Spleen (tissue), 11 donors: ENCODE measurements at regions not wholly inside any gene's neighbourhood (a gene's known extent, or its start where the extent isn't known, plus 50 kb on each side); places are given as distances from the start of the nearest gene placed in this dataset.

Experiments
- DNase-seq: peaks from one replicate; pipeline ENCODE4 v3.0.0-alpha.2; 2020
- H3K27ac ChIP-seq, 8 donors: fragments of 200-600 bp; sonication (generic) in 7 of 8; 1 replicate in 4 of 8; 2 replicates in 4 of 8; pipeline versions ENCODE4 v1.5.0 to v1.8.0; 2016 to 2021; ENCODE audit warnings: inconsistent platforms in 4 of 8, mild to moderate bottlenecking in 4 of 8, moderate library complexity in 1 of 8
- H3K27me3 ChIP-seq, 7 donors: fragments of 200-600 bp; sonication (generic) in 6 of 7; replicated peaks in 1 of 7; 1 replicate in 4 of 7; 2 replicates in 3 of 7; pipeline versions ENCODE4 v1.5.0 to v1.8.0; 2016 to 2021; ENCODE audit warnings: inconsistent platforms in 3 of 7, mild to moderate bottlenecking in 1 of 7
- H3K36me3 ChIP-seq, 6 donors: fragments of 200-600 bp; sonication (generic) in 5 of 6; 1 replicate in 4 of 6; 2 replicates in 2 of 6; pipeline versions ENCODE4 v1.5.0 to v1.8.0; 2016 to 2021; ENCODE audit warnings: inconsistent platforms in 2 of 6
- H3K4me1 ChIP-seq, 6 donors: fragments of 200-600 bp; sonication (generic) in 5 of 6; 1 replicate in 3 of 6; 2 replicates in 3 of 6; pipeline versions ENCODE4 v1.5.0 to v1.8.0; 2016 to 2021; ENCODE audit warnings: inconsistent platforms in 3 of 6
- H3K4me3 ChIP-seq, 8 donors: fragments of 200-600 bp; sonication (generic) in 7 of 8; 1 replicate in 4 of 8; 2 replicates in 4 of 8; pipeline versions ENCODE4 v1.5.0 to v1.8.0; 2016 to 2021; ENCODE audit warnings: inconsistent platforms in 4 of 8, mild to moderate bottlenecking in 4 of 8, moderate library complexity in 2 of 8
- H3K9me3 ChIP-seq, 8 donors: fragments of 200-600 bp; sonication (generic) in 7 of 8; 1 replicate in 4 of 8; 2 replicates in 4 of 8; pipeline versions ENCODE4 v1.5.0 to v1.8.0; 2016 to 2021; ENCODE audit warnings: inconsistent platforms in 4 of 8
- CTCF ChIP-seq, 11 experiments: fragments of 200-600 bp in 7 of 11; fragments of 450-650 bp in 4 of 11; sonication (generic) in 4 of 11; IDR thresholded peaks in 8 of 11; conservative IDR thresholded peaks in 3 of 11; 1 replicate in 7 of 11; 2 replicates in 4 of 11; pipeline versions ENCODE4 v1.4.0 to v1.8.0; 2016 to 2021; ENCODE audit warnings: antibody characterized with exemption in 11 of 11, inconsistent platforms in 4 of 11, mild to moderate bottlenecking in 1 of 11
- POLR2A ChIP-seq, 3 donors: fragments of 450-650 bp; IDR thresholded peaks; one replicate each; pipeline ENCODE4 v1.5.1; 2017; ENCODE audit warnings: antibody characterized with exemption in 3 of 3, mild to moderate bottlenecking in 1 of 3
- POLR2AphosphoS5 ChIP-seq, 3 donors: sonication (generic); formaldehyde crosslinking; IDR thresholded peaks; one replicate each; pipeline ENCODE4 v1.5.1; 2017; ENCODE audit warnings: antibody characterized with exemption in 3 of 3
- WGBS, 5 donors: extraction: QIAGEN DNeasy Blood & Tissue Kit in 3 of 5; methylation state at CpG; one replicate each; pipeline versions ENCODE4 v1.1.5 to v1.1.7; 2013 to 2018; 5-methylcytosine and 5-hydroxymethylcytosine counted together
- intact Hi-C: fragments of 100-400 bp; cut with DNase I; formaldehyde crosslinking; loops from one replicate; pipeline ENCODE4 v1.15.0; 2023; ENCODE audit warnings: low total_unique reads
- small RNA-seq, 4 donors: library from RNA; depleted of rRNA; stranded (forward); fragments of <200 nt; gene quantifications; one replicate each; pipeline ENCODE3, GENCODE V24; 2016
- donor health status: healthy with polysubstance abuse.
- donor health status: DM: no; HTN: no; CAD: no; lungs with moderate emphysema.
- donor health status: DM: no; HTN: no; CAD: no.
- donor health status: Bipolar disorder and iron deficiency.
- donor health status: healthy.
- donor health status: DM: no; HTN: no; CAD: no.
- donor health status: DM: yes; HTN: yes; CAD: no.

DNA sequence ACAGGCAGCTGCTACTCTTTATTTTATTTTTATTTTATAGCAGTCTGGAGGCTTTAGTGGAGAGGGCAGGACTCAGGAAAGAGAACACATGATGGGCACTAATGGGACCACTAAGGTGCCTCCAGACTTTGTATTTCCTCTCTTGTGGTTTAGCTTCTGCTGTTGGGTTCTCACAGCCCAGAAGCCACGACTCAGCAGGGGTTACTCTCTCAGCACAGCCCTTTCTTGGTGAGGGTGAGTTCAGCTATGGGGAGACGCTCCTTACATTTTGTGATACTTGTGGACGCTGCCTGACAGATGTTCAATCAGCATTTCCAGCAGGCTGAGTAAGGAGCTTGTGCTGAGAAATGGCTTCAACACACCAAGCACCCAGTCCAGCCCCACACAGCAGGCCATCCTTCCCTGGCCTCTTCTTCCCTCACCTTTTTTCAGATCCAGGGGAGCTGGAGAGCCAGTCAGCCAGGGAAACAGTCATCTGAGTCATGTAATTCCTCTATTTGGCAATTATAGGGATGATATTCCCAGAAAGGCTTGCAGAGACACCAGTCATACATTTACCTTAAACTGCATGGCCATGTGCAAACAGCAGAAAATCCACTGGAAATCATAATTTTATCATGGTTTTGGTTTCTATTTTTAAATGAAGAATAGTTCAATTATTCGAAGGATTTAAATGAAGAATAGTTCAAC is 53.2 kb upstream of the RAB3GAP2 start:
- WGBS, 5 donors = 56 to 72% (median 68%) methylated on average over 3 to 4 of the region's 4 CpGs

GRCh38 chr1:220323717-220324116 is 51.5 kb upstream of the RAB3GAP2 start:
- 76 to 93% (median 84%) methylated on average over 4 of the region's 4 CpGs for WGBS, 5 donors
- no peaks in the 10 kb centered on the region for H3K9me3 ChIP-seq
- no peak overlapping the region for H3K27ac ChIP-seq
- H3K4me1 ChIP-seq = no peaks in the 10 kb centered on the region
- no peaks in the 10 kb centered on the region for H3K36me3 ChIP-seq
- intact Hi-C loops = no loop called here
- no peak overlapping the region for H3K4me3 ChIP-seq
- DNase-seq = no peak
- no peak for TF ChIP-seq CTCF (IDR thresholded peaks at IDR 0.05 in 8 of 11, conservative IDR thresholded peaks at IDR 0.05 in 3 of 11)
- TF ChIP-seq POLR2A (IDR thresholded peaks at IDR 0.05) = no peak
- TF ChIP-seq POLR2AphosphoS5 (IDR thresholded peaks at IDR 0.05) = no peak
- no peaks in the 10 kb centered on the region for H3K27me3 ChIP-seq

More for the DNA sequence above, 53.2 kb upstream of the RAB3GAP2 start:
- Histone ChIP-seq H3K4me1 (no peaks in the 10 kb centered on the region), H3K36me3 (no peaks in the 10 kb centered on the region), H3K9me3 (no peaks in the 10 kb centered on the region), H3K27ac (no peak overlapping the region), H3K4me3 (no peak overlapping the region), H3K27me3 (no peaks in the 10 kb centered on the region)
- TF ChIP-seq CTCF (IDR thresholded peaks at IDR 0.05 in 8 of 11, conservative IDR thresholded peaks at IDR 0.05 in 3 of 11) = no peak
- TF ChIP-seq POLR2AphosphoS5 (IDR thresholded peaks at IDR 0.05) = no peak
- no peak for DNase-seq
- intact Hi-C loops = no loop called here

DNA sequence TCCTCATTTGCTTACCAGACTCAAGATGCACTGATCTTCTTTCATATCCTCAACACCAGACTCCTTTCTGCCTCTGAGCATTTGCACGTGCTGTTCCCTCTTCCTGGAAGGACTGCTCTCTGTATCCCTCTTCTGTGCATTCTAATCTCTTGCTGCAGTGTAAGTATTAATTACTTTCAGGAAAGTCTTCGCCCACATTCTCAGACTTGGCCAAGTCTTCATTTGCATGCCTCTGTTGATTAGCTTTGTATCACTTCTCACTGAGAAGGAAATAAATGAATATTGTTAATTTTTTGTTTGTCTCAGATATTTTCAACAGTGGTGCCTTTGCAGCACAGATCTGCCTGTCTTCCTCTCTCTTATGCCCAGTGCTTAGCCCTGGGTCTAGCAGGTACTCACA is 50.3 kb upstream of the RAB3GAP2 start:
- Histone ChIP-seq H3K9me3 (no peaks in the 10 kb centered on the region), H3K27ac (no peak overlapping the region), H3K4me1 (no peaks in the 10 kb centered on the region), H3K27me3 (no peaks in the 10 kb centered on the region), H3K4me3 (no peak overlapping the region), H3K36me3 (no peaks in the 10 kb centered on the region)
- 47 to 90% (median 81%) methylated on average over 2 of the region's 2 CpGs for WGBS, 5 donors
- intact Hi-C loops = no loop called here
- DNase-seq = no peak
- TF ChIP-seq CTCF (IDR thresholded peaks at IDR 0.05 in 8 of 11, conservative IDR thresholded peaks at IDR 0.05 in 3 of 11) = no peak
- no peak for TF ChIP-seq POLR2AphosphoS5 (IDR thresholded peaks at IDR 0.05)
- no peak for TF ChIP-seq POLR2A (IDR thresholded peaks at IDR 0.05)

Small RNA genes in the stretch of these regions (small RNA-seq; reads per million reads assigned to genes)
- gene AC096644.2 = 0 reads per million in 4 donors
